Bronchial epithelial cell (primary cell): ENCODE measurements at regions not wholly inside any gene's neighbourhood (a gene's known extent, or its start where the extent isn't known, plus 50 kb on each side); places are given as distances from the start of the nearest gene placed in this dataset.

Experiments
- DNase-seq: peaks from one replicate; pipeline ENCODE4 v3.0.0-alpha.2; 2010; ENCODE audit warnings: low read depth
- FAIRE-seq: peaks from 2 replicates; lab custom pipeline; 2011; peaks lifted over from hg19 to GRCh38; lab: Jason Lieb, UNC
- H3K27me3 ChIP-seq: 2 replicates; pipeline ENCODE4 v1.5.1; 2011; ENCODE audit warnings: low read length; ENCODE audit not compliant: control insufficient read depth, insufficient read depth
- H3K36me3 ChIP-seq: 2 replicates; pipeline ENCODE4 v1.5.1; 2011; ENCODE audit warnings: low read length; ENCODE audit not compliant: control insufficient read depth, insufficient read depth
- H3K4me3 ChIP-seq: 2 replicates; pipeline ENCODE4 v1.5.1; 2011; ENCODE audit warnings: mild to moderate bottlenecking, low read depth, low read length, control low read depth
- CTCF ChIP-seq: IDR thresholded peaks from 2 replicates; pipeline ENCODE4 v1.5.1; 2011; ENCODE audit warnings: mild to moderate bottlenecking, moderate library complexity, low read length, control low read depth, inconsistent platforms; ENCODE audit not compliant: insufficient read depth, severe bottlenecking

GRCh38 chr16:79483336-79483735, 117.2 kb downstream of the MAF start:
- H3K4me3 ChIP-seq, result no peak overlapping the region
- FAIRE-seq, result no peak
- H3K27me3 ChIP-seq, result no peaks in the 10 kb centered on the region
- DNase-seq, result no peak
- no peak for TF ChIP-seq CTCF
- no peaks in the 10 kb centered on the region for H3K36me3 ChIP-seq

GRCh38 chr16:79482011-79482410, 118.5 kb downstream of the MAF start:
- no peak overlapping the region for H3K4me3 ChIP-seq
- DNase-seq (no peak), FAIRE-seq (no peak)
- no peaks in the 10 kb centered on the region for H3K27me3 ChIP-seq
- no peaks in the 10 kb centered on the region for H3K36me3 ChIP-seq
- no peak for TF ChIP-seq CTCF

DNA sequence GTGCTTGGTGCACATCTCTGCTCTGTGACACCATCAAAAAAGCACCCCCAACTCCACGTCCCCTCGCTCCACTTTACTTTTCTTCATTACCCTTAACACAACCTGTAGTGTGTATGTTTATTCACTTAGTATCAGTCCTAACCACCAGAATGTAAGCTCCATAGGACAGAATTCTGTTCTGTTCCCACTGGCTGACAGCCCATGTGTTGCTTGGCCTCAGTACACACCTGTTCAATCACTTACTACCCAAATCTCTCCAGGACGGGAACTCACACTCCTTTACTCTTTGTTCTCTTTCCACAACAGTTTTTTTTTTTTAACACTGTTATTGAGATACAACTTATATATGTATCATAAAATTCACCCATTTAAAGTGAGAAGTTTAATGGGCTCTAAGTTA, 119.6 kb downstream of the MAF start:
- H3K27me3 ChIP-seq, result no peaks in the 10 kb centered on the region
- no peak overlapping the region for H3K4me3 ChIP-seq
- H3K36me3 ChIP-seq, result no peaks in the 10 kb centered on the region
- FAIRE-seq (no peak), DNase-seq (no peak)
- no peak for TF ChIP-seq CTCF

- FAIRE-seq, result no peak
Observed at GRCh38 chr16:79480056-79480455, 120.5 kb downstream of the MAF start.

GRCh38 chr16:79476580-79476979, 124.0 kb downstream of the MAF start:
- TF ChIP-seq CTCF, result no peak
- H3K36me3 ChIP-seq, result no peaks in the 10 kb centered on the region
- no peaks in the 10 kb centered on the region for H3K27me3 ChIP-seq
- DNase-seq, result no peak
- no peak for FAIRE-seq
- H3K4me3 ChIP-seq, result no peak overlapping the region

More at GRCh38 chr16:79480056-79480455, 120.5 kb downstream of the MAF start:
- Histone ChIP-seq H3K4me3 (no peak overlapping the region), H3K36me3 (no peaks in the 10 kb centered on the region), H3K27me3 (no peaks in the 10 kb centered on the region)
- DNase-seq, result no peak
- no peak for TF ChIP-seq CTCF

- FAIRE-seq, result no peak
- Histone ChIP-seq H3K27me3 (no peaks in the 10 kb centered on the region), H3K36me3 (no peaks in the 10 kb centered on the region), H3K4me3 (no peak overlapping the region)
- DNase-seq, result no peak
- no peak for TF ChIP-seq CTCF
Observed at GRCh38 chr16:79475841-79476240, 124.7 kb downstream of the MAF start.
